Adrenal gland (tissue), 5 donors: ENCODE measurements at regions not wholly inside any gene's neighbourhood (a gene's known extent, or its start where the extent isn't known, plus 50 kb on each side); places are given as distances from the start of the nearest gene placed in this dataset.

ENCODE experiments used
- POLR2A ChIP-seq, 2 donors: fragments of 450-650 bp; IDR thresholded peaks; one replicate each; pipeline ENCODE4 v1.6.1; 2017; ENCODE audit warnings: antibody characterized with exemption in 2 of 2, mild to moderate bottlenecking in 2 of 2, moderate library complexity in 1 of 2
- TF ChIP-seq, protein P1 (sequence below), 6 experiments: fragments of 450-650 bp in 4 of 6; fragments of 200-600 bp in 2 of 6; sonication (generic) in 1 of 6; IDR thresholded peaks; 1 replicate in 5 of 6; 2 replicates in 1 of 6; pipeline versions ENCODE4 v1.5.1 to v1.8.0; 2016 to 2021; ENCODE audit warnings: antibody characterized with exemption in 6 of 6, mild to moderate bottlenecking in 2 of 6, moderate library complexity in 1 of 6
- donor health status: DM: no; HTN: no; CAD: no.

- TF ChIP-seq, protein P1, sequence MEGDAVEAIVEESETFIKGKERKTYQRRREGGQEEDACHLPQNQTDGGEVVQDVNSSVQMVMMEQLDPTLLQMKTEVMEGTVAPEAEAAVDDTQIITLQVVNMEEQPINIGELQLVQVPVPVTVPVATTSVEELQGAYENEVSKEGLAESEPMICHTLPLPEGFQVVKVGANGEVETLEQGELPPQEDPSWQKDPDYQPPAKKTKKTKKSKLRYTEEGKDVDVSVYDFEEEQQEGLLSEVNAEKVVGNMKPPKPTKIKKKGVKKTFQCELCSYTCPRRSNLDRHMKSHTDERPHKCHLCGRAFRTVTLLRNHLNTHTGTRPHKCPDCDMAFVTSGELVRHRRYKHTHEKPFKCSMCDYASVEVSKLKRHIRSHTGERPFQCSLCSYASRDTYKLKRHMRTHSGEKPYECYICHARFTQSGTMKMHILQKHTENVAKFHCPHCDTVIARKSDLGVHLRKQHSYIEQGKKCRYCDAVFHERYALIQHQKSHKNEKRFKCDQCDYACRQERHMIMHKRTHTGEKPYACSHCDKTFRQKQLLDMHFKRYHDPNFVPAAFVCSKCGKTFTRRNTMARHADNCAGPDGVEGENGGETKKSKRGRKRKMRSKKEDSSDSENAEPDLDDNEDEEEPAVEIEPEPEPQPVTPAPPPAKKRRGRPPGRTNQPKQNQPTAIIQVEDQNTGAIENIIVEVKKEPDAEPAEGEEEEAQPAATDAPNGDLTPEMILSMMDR (IDR thresholded peaks at IDR 0.05), result no peak
- TF ChIP-seq POLR2A (IDR thresholded peaks at IDR 0.05), result no peak
Measured at GRCh38 chr4:42326524-42326923, 70.8 kb upstream of the SHISA3 start.
